ENCODE measurements at regions not wholly inside any gene's neighbourhood (a gene's known extent, or its start where the extent isn't known, plus 50 kb on each side); places are given as distances from the start of the nearest gene placed in this dataset.

DNA sequence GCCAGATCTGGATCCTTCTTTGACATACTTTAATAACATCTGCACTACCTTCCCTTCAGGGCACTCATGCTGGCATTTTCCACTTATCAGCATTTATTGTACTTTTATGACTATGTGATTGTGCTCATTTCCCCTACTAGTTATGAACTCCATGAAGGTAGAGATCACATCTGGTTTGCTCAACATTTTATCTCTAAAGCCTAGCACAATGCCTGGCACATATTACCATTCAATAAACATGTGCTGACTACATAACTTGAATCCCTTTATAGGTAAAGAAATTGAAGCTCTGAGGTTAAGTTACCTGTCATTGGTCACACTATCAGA, 221.2 kb downstream of the HHIPL2 start:
- TF ChIP-seq EZH2phosphoT487 (IDR thresholded peaks at IDR 0.05; ENCODE audit: low read depth, severe bottlenecking, unreplicated experiment) (no peak), EZH2 (IDR thresholded peaks at IDR 0.05; ENCODE audit: borderline replicate concordance) (no peak)
- TF ChIP-seq, protein P1, sequence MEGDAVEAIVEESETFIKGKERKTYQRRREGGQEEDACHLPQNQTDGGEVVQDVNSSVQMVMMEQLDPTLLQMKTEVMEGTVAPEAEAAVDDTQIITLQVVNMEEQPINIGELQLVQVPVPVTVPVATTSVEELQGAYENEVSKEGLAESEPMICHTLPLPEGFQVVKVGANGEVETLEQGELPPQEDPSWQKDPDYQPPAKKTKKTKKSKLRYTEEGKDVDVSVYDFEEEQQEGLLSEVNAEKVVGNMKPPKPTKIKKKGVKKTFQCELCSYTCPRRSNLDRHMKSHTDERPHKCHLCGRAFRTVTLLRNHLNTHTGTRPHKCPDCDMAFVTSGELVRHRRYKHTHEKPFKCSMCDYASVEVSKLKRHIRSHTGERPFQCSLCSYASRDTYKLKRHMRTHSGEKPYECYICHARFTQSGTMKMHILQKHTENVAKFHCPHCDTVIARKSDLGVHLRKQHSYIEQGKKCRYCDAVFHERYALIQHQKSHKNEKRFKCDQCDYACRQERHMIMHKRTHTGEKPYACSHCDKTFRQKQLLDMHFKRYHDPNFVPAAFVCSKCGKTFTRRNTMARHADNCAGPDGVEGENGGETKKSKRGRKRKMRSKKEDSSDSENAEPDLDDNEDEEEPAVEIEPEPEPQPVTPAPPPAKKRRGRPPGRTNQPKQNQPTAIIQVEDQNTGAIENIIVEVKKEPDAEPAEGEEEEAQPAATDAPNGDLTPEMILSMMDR (IDR thresholded peaks at IDR 0.05; ENCODE audit: poor library complexity) = no peak

Data from hepatocyte (in vitro differentiated cells).